A673 (cell line): ENCODE measurements at regions not wholly inside any gene's neighbourhood (a gene's known extent, or its start where the extent isn't known, plus 50 kb on each side); places are given as distances from the start of the nearest gene placed in this dataset.
A peak's percentile ranks its signal among the peaks of the same experiment; 100 is the strongest.

Experiments used
- BruUV-seq: library from RNA; stranded (reverse); fragments of 400-500 nt; replicated peaks from 2 replicates; lab custom pipeline; 2021; lab: Mats Ljungman, UMichigan
- CTCF ChIA-PET: fragments of 300-600 bp; sonication (Branson Sonifier 250); formaldehyde crosslinking; loops from one replicate; lab custom pipeline; 2022; ENCODE audit warnings: antibody characterized with exemption; lab: Charles Lee
- POLR2A ChIA-PET: fragments of 300-600 bp; sonication (Branson Sonifier 250); formaldehyde crosslinking; loops from one replicate; lab custom pipeline; 2022; ENCODE audit warnings: antibody characterized with exemption; ENCODE audit not compliant: low non-redundant PET; lab: Charles Lee
- DNase-seq: peaks from one replicate; pipeline ENCODE4 v3.0.0-alpha.2; 2015; ENCODE audit warnings: low spot score
- H3K27ac ChIP-seq: fragments of 200-600 bp; sonication (generic); 2 replicates; pipeline ENCODE4 v1.5.1; 2016; ENCODE audit warnings: mixed run types, low read depth, mild to moderate bottlenecking, mixed read lengths, antibody characterized with exemption, low read length; ENCODE audit not compliant: poor library complexity, severe bottlenecking
- H3K27me3 ChIP-seq: fragments of 200-600 bp; sonication (generic); replicated peaks from 2 replicates; pipeline ENCODE4 v1.6.1; 2017; ENCODE audit warnings: mixed run types, low read depth, mild to moderate bottlenecking, mixed read lengths, antibody characterized with exemption, low read length; ENCODE audit not compliant: insufficient read depth, poor library complexity
- H3K36me3 ChIP-seq: fragments of 200-600 bp; sonication (generic); 2 replicates; pipeline ENCODE4 v1.6.1; 2016; ENCODE audit warnings: mixed run types, mild to moderate bottlenecking, mixed read lengths, antibody characterized with exemption, low read length; ENCODE audit not compliant: insufficient read depth, poor library complexity, severe bottlenecking
- H3K4me1 ChIP-seq: fragments of 200-600 bp; sonication (generic); 2 replicates; pipeline ENCODE4 v1.6.1; 2017; ENCODE audit warnings: mixed run types, mild to moderate bottlenecking, mixed read lengths, antibody characterized with exemption, low read length; ENCODE audit not compliant: insufficient read depth, poor library complexity, severe bottlenecking
- H3K4me3 ChIP-seq: fragments of 200-600 bp; sonication (generic); 2 replicates; pipeline ENCODE4 v1.5.1; 2016; ENCODE audit warnings: low read depth, mixed run types, mild to moderate bottlenecking, mixed read lengths, low read length; ENCODE audit not compliant: poor library complexity, severe bottlenecking
- H3K9me3 ChIP-seq: fragments of 200-600 bp; sonication (generic); 2 replicates; pipeline ENCODE4 v1.6.1; 2016; ENCODE audit warnings: mixed run types, low read depth, mild to moderate bottlenecking, mixed read lengths, antibody characterized with exemption, low read length; ENCODE audit not compliant: poor library complexity, severe bottlenecking
- CTCF ChIP-seq: fragments of 300-800, 200-600 bp; sonication (generic); conservative IDR thresholded peaks from 2 replicates; pipeline ENCODE4 v1.5.1; 2017; ENCODE audit warnings: low read depth, mild to moderate bottlenecking, antibody characterized with exemption, low read length, moderate library complexity, mixed read lengths
- EZH2 ChIP-seq: fragments of 200-600 bp; sonication (generic); IDR thresholded peaks from 2 replicates; pipeline ENCODE4 v1.6.1; 2017; ENCODE audit warnings: borderline replicate concordance, low read depth, mild to moderate bottlenecking, mixed read lengths, antibody characterized with exemption, low read length; ENCODE audit not compliant: poor library complexity, severe bottlenecking
- intact Hi-C: fragments of 100-400 bp; cut with micrococcal nuclease; formaldehyde crosslinking; loops from one replicate; pipeline ENCODE4 v1.10.0; 2022; ENCODE audit not compliant: unreplicated experiment

DNA sequence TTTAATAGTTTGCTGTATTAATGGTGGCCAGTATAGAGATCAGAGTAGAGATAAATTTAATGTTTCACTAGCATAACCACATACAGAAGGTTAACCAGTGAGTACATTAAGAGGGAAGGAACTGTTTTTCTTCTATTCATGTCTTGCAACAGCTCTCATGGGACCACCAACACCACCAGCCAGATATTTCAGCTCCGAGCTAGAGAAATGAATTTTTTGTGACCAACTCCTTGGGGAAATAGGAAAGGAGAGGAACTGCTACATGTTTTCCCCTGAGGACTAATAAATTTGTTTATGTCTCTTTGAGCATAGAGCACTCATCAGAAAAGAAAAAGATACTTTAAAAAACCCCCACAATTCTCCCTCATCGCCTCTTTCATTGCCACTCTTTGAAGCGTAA lies 247.5 kb downstream of the MBNL1 start:
- intact Hi-C loops, result no loop called here
- POLR2A ChIA-PET, result no interaction called here
- CTCF ChIA-PET, result interaction anchor here (0.6 kb wide), 1 partner anchor 445 kb away, joined by 3 read pairs; no protein-coding TSS in a partner anchor
- no peak for TF ChIP-seq EZH2
- no peak for TF ChIP-seq CTCF
- Histone ChIP-seq H3K27ac (no peak overlapping the region), H3K36me3 (no peaks in the 10 kb centered on the region), H3K4me3 (no peak overlapping the region), H3K27me3 (no peaks in the 10 kb centered on the region), H3K4me1 (peaks cover 15% of the 10 kb centered on the region), H3K9me3 (no peaks in the 10 kb centered on the region)
- BruUV-seq, result no TSS peak
- DNase-seq, result peak; percentile 48

DNA sequence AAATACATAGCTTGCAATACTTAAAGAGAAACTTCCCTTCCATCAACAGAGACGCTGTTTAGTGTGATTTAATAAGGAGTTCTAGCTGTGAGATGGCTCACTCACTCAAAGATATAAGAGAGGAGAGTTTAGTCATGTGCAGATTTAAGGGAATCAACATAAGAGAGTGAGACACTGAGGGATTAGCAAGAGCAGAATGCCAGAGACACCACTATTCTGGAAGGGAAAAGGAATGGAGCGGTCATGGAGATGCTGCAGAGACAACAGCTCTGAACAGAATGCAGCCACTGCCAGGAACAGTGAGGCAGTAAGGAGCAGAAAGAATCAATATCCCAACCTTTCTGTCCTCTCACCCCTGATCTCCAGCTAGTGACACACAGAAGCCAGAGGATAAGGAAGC lies 248.8 kb downstream of the MBNL1 start:
- H3K27me3 ChIP-seq, result no peaks in the 10 kb centered on the region
- POLR2A ChIA-PET, result no interaction called here
- CTCF ChIA-PET, result interaction anchor here (0.6 kb wide), 1 partner anchor 68 kb away, joined by 6 read pairs; no protein-coding TSS in a partner anchor

DNA sequence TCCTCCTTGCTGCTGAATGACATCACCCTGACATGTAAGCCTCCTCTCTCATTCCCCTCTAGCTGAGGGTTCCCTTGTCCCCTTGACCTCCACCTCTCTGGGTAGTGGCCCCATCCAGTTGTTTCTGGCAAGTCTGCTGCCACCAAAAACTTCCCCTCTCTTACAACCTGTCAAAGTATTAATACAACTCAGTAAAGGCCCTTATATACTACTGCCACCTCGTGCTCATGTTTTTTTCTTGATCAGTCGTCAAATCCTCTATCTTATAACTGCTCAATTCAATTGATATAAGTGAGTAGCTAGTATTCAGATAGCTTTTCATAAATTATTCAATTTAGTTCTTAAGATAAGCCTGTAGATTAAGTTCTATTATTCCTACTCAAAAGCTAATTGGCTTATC lies 249.6 kb downstream of the MBNL1 start:
- Histone ChIP-seq H3K36me3 (no peaks in the 10 kb centered on the region), H3K9me3 (no peaks in the 10 kb centered on the region), H3K4me3 (no peak overlapping the region), H3K4me1 (peaks cover 15% of the 10 kb centered on the region), H3K27ac (no peak overlapping the region), H3K27me3 (no peaks in the 10 kb centered on the region)
- ChIA-PET CTCF (no interaction called here), POLR2A (no interaction called here)
- no TSS peak for BruUV-seq
- no peak for TF ChIP-seq EZH2
- no peak for TF ChIP-seq CTCF
- intact Hi-C loops, result no loop called here
- DNase-seq, result no peak

More for the DNA sequence above, 248.8 kb downstream of the MBNL1 start:
- no TSS peak for BruUV-seq
- Histone ChIP-seq H3K4me3 (no peak overlapping the region), H3K36me3 (no peaks in the 10 kb centered on the region), H3K4me1 (peaks cover 15% of the 10 kb centered on the region), H3K9me3 (no peaks in the 10 kb centered on the region), H3K27ac (no peak overlapping the region)
- no peak for DNase-seq
- intact Hi-C loops, result no loop called here
- TF ChIP-seq CTCF (no peak), EZH2 (no peak)
